Liver (tissue), 3 donors: ENCODE measurements at regions not wholly inside any gene's neighbourhood (a gene's known extent, or its start where the extent isn't known, plus 50 kb on each side); places are given as distances from the start of the nearest gene placed in this dataset.

Experiments used
- RXRA ChIP-seq, 2 donors: IDR thresholded peaks; 2 replicates each; pipeline ENCODE4 v1.6.1; 2017 to 2018; ENCODE audit warnings: antibody characterized with exemption in 2 of 2, mild to moderate bottlenecking in 1 of 2
- YY1 ChIP-seq: IDR thresholded peaks from 2 replicates; pipeline ENCODE4 v1.6.1; 2016; ENCODE audit warnings: antibody characterized with exemption, mild to moderate bottlenecking
- TF ChIP-seq, protein P1 (sequence below): fragments of 150-350 bp; IDR thresholded peaks from 2 replicates; pipeline ENCODE4 v1.5.1; 2017; ENCODE audit warnings: improper control_type of control experiment, low read depth, low read length; ENCODE audit not compliant: missing input control
- donor health status: healthy.
- donor health status: healthy.

GRCh38 chr4:4913628-4914027, 54.2 kb downstream of the MSX1 start:
- TF ChIP-seq RXRA (IDR thresholded peaks at IDR 0.05) (no peak), YY1 (no peak)
- TF ChIP-seq, protein P1, sequence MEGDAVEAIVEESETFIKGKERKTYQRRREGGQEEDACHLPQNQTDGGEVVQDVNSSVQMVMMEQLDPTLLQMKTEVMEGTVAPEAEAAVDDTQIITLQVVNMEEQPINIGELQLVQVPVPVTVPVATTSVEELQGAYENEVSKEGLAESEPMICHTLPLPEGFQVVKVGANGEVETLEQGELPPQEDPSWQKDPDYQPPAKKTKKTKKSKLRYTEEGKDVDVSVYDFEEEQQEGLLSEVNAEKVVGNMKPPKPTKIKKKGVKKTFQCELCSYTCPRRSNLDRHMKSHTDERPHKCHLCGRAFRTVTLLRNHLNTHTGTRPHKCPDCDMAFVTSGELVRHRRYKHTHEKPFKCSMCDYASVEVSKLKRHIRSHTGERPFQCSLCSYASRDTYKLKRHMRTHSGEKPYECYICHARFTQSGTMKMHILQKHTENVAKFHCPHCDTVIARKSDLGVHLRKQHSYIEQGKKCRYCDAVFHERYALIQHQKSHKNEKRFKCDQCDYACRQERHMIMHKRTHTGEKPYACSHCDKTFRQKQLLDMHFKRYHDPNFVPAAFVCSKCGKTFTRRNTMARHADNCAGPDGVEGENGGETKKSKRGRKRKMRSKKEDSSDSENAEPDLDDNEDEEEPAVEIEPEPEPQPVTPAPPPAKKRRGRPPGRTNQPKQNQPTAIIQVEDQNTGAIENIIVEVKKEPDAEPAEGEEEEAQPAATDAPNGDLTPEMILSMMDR, result no peak
